Embryonic facial prominence (tissue), 1 donor: ENCODE measurements at regions not wholly inside any gene's neighbourhood (a gene's known extent, or its start where the extent isn't known, plus 50 kb on each side); places are given as distances from the start of the nearest gene placed in this dataset.

Source experiments
- DNase-seq: peaks from one replicate; pipeline ENCODE4 v3.0.0-alpha.2; 2016; ENCODE audit errors: extremely low spot score

GRCh38 chr12:42802785-42803189 is 213.2 kb upstream of the PRICKLE1 start:
- no peak for DNase-seq

DNA sequence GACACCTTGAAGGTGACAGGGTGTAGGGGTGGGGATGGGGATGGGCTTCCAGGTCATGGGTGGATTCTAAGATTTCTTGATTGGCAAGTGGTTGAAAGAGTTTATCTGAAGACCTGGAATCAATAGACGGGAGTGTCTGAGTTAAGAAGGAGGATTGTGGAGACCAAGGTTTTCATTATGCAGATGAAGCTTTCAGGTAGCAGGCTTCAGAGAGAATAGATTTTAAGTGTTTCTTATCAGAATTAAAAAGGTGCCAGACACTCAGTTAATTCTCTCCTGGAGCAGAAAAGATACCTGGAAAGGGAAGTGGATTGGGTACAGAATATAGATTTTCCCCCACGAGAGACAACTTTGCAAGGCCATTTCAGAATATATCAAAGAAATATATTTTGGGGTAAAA is 211.7 kb upstream of the PRICKLE1 start:
- no peak for DNase-seq

- no peak for DNase-seq
Observed at GRCh38 chr12:42799966-42800365, 210.4 kb upstream of the PRICKLE1 start.

GRCh38 chr12:42798811-42799438 is 209.4 kb upstream of the PRICKLE1 start:
- DNase-seq = no peak

GRCh38 chr12:42794806-42795205 is 205.3 kb upstream of the PRICKLE1 start:
- DNase-seq = no peak

GRCh38 chr12:42793166-42793565 is 203.6 kb upstream of the PRICKLE1 start:
- DNase-seq = no peak

DNA sequence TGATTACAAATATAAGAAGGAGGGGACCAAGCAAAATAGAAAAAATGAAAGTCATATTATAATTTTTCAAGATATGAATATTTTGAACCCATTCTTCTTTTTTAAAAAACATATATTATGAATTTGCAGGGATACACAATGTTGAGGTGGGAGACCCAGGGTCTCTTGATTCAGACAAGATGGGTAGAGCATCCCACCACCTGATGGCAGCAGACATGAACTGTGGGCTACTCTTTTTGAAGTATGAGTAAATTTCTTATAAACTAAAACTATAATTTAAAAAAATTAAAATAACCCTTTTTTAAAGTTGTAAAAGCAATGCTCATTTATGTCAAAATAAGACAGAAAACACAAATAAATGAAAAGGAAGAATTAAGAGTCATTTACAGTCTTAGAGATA is 202.7 kb upstream of the PRICKLE1 start:
- DNase-seq = no peak

- no peak for DNase-seq
Observed at GRCh38 chr12:42791399-42791798, 201.9 kb upstream of the PRICKLE1 start.

DNA sequence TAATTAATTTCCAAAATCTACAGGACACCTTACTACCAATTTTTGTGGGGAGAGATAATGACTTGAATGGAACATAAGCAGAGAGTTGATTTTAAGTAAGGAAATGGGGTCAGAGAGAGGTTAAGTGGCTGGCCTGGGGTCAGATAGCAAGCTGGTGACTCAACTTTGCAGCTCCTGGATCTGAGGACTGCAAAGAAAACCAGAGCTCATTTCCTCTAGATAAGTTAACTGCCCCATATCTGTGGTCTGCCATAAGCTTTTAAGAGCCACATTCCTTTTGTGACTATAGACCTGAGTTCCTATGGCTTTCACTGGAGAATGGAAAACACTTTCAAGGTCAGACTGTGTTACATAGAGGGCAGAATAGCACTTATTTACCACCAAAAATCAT is 201.2 kb upstream of the PRICKLE1 start:
- no peak for DNase-seq

DNA sequence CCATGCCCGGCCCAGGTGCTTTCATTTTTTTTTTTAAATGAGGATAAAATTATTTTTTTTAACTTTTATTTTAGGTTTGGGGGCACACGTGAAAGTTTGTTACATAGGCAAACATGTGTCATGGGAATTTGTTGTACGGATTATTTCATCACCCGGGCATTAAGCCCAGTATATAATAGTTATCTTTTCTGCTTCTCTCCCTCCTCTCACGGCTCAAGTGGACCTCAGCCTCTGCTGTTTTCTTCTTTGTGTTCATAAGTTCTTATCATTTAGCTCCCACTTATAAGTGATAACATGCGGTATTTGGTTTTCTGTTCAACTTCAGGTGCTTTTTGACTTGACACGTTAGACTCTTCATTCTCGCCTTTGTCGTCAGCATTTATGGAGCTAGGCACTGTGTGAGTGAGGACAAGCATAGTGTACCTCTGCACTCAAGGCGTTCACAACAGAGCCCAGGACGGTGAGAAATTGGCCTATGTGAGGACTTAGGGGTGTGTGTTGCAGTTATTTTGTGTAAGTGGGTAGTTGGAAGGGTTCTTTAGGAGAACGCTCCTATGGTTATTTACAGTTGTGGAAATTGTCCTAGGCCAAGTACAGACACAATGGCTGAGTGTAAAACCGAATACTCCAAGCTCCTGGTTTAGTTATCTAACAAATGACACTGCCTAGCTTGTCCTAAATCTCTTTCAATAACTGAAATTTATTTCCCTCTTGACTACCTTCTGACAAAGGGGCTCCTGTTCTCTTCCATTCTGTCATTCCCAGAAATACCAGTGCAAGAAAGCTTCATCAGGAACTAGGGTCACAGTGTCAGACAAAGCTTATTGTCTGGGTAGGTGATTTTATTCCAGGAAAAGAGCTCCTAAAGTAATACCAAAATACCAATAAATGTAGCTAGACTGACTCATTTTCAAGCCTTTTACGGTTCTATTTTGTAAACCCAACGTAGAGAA is 200.5 kb upstream of the PRICKLE1 start:
- no peak for DNase-seq

DNA sequence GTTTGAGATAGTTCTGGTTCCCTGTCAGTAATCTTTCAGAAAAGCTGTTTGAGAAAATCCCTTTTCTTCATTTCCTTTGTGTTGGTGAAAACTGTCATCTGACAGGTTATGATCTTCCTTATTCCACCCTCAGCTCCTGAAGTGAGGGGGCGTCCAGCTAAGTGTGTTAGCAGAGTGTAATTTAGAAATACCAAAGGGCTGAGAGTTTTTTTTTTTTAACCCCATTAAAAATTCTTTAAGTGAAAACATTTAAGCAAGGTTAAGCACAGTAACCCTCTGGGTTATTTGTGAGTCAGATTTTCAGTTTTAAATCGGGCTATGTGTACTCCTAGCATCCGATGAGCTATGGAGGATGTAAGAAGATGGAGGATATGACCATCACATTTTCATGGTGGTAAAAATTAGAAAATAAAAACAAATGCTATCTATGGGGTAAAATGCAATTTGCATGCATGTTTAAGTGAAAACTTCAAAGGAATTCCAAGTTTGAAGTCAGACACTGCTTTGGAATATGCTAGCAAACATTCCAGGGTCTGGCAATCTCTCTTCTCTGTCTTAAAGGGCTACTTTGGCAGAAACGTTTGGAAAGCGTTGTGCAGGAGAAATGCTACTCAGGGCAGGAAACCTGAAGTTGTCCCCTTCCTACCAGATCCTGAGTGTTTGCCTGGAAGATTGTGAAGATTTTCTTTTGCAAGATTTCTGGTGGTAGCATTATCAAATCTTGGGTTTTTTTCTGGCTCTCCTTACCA is 197.0 kb upstream of the PRICKLE1 start:
- no peak for DNase-seq

- DNase-seq = no peak
Observed at GRCh38 chr12:42785944-42786343, 196.4 kb upstream of the PRICKLE1 start.

- DNase-seq = no peak
Observed at GRCh38 chr12:42780671-42781070, 191.1 kb upstream of the PRICKLE1 start.

DNA sequence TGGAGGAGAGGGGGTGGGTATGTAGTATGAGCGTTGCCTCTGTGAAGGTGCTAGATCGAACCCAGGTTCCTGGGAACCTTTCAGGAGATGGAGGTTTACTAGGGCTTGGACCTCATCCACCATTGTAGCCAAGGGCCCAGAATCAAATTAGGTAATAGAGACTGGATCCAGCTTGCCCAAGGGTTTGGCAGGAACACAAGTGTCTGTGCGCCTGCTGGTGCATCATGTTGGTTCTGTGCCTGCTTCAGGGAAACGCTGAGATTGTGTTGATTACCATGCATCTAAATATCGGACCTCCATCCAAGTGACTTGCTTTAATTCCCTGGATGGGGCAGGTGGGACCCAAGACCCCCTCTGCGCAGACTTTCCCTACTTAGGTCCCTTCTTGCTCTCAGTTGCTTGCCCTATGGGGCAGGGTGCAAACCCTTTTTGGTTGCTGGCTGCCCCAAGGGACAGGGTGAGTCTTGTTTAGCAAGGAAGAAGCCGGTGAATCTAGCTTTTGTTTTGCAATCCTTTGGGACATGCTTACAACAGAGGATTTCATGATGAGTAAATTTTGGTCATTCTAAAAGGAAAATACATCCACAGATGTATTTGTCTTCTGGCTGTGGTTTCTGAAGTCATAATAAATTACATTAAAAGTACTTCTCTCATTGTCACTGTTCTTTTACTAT is 189.8 kb upstream of the PRICKLE1 start:
- DNase-seq = no peak

- DNase-seq = no peak
Observed at GRCh38 chr12:42776396-42776795, 186.8 kb upstream of the PRICKLE1 start.

DNA sequence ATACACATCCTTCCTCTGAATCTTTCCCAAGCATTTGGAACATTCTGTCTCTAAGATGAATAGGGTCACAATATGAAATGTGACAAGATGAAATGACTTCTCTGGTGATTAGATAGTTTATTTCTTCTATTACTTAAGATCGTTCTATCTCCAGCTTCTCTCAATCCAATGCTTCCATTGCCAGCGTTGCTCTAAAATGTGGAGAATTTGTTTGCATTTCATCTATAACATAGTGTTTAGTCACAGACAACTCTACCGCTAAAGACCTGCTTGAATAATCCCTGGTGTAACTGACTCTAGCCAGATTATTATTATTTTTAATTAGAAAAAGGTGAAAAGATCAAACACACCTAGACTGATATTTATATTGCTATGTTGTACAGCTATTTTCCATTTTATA is 184.7 kb upstream of the PRICKLE1 start:
- DNase-seq = no peak

DNA sequence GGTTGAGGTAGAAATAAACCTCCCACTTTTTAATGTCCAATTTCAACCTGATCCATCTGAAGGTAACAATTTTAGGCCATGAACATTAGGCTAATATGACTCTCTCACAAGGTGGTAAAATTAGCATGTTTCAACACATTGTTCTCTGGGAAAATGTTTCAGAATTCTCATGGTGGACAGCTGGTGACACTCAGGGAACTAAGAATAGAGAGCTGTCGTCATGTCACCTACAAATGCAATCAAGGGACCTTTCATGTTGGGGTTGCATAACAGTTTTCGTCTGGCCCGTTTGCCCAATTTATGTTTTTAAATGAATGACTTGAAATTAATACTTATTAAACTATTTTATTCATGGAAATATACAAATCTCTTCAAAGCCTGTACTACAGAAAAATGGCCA is 180.7 kb upstream of the PRICKLE1 start:
- DNase-seq = no peak

DNA sequence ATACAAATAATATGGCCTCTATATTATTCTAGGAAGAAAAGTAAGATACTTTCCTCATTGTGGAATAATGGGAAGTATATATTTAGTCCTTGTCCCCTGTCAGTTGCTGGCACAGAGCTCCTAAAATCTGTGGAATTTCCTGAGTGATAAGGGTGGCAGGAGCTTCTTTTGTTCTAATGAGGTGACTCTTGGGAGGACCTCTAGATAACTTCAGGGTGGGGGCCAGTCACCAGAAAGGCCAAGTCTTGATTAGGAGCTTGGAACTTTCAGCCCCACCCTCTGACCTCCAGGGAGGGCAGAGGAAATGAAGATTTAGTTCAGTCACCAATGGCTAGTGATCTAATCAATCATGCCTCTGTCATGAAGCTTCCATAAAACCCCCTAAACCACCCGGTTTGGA is 179.9 kb upstream of the PRICKLE1 start:
- DNase-seq = no peak

DNA sequence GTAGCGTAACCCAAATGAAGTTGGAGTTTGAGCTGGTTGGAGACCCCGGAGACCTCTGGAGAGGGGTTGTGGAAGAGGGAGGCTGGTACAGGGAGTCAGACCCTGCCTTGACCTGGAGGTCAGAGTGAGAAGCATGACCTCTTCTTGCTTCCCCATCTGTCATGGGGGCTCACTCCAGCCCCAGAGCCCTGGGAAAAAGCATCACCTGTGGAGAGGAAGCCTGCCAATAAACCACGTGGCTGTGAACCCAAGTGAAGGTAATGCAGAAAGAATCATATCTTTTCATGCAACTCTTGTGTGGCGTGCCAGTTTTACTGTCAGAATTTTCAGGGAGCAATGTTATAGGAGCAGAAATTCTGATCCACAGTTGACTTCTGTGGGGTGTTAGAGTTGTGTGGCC is 178.5 kb upstream of the PRICKLE1 start:
- no peak for DNase-seq

- no peak for DNase-seq
Observed at GRCh38 chr12:42767326-42767954, 177.9 kb upstream of the PRICKLE1 start.

DNA sequence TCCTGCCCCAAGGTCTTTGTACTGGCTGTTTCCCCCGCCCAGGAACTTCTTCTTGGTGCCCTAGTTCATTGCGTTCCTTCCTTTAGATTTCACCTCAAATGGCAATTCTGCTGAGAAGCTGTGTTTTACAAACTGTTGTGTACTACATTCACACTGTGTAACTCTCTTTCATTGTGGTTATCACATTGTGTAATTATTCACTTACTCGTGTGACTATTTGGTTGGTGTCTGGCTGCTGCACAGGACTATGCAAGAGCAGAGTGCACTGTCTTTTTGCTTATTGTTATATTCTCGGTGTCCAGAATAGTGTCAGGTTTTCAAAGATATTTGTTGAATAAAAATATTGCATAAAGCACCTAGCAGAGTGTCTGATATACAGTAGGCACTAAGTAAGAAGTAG is 177.2 kb upstream of the PRICKLE1 start:
- no peak for DNase-seq

DNA sequence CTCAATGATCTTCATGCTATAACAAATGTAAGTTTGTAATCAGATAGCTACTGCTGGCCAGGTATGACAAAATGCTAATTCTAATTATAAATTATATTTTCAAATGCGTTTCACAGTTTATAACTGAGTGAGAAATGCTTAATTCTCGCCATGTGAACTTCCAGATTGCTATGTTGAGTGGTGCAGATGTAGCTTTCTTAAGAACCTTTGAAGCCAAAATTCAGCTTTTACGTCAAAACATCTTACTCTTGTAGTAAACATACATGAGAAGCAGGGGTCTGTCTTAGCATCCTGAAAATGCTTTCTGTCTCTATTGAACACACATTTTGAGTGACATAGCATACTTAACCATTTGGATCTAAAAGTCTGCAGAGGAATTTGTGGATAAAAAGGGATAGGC is 176.5 kb upstream of the PRICKLE1 start:
- DNase-seq = no peak
